ENCODE measurements at regions not wholly inside any gene's neighbourhood (a gene's known extent, or its start where the extent isn't known, plus 50 kb on each side); places are given as distances from the start of the nearest gene placed in this dataset.
"Not testable (repeated sequence)": the region's sequence is repeated elsewhere in the genome, so short reads cannot be mapped to it uniquely, and the experiment has no call there.

- ATAC-seq: no peak
- no peak for DNase-seq (ENCODE audit: low spot score)
These were observed 705.7 kb downstream of the SLITRK5 start for GRCh38 chr13:88376760-88377388.

GRCh38 chr13:88377852-88378251, 706.7 kb downstream of the SLITRK5 start:
- DNase-seq (ENCODE audit: low spot score): no peak
- no peak for ATAC-seq

GRCh38 chr13:88384542-88384941, 713.4 kb downstream of the SLITRK5 start:
- DNase-seq (ENCODE audit: low spot score): no peak
- ATAC-seq: no peak

GRCh38 chr13:88395804-88396203, 724.6 kb downstream of the SLITRK5 start:
- ATAC-seq (no peak), DNase-seq (ENCODE audit: low spot score) (no peak)

- DNase-seq (ENCODE audit: low spot score) (no peak), ATAC-seq (no peak)
These were observed 740.5 kb downstream of the SLITRK5 start for GRCh38 chr13:88411696-88412095.

GRCh38 chr13:88417801-88418200, 746.6 kb downstream of the SLITRK5 start:
- no peak for DNase-seq (ENCODE audit: low spot score)
- no peak for ATAC-seq

GRCh38 chr13:88424463-88424862, 753.3 kb downstream of the SLITRK5 start:
- DNase-seq (ENCODE audit: low spot score) (no peak), ATAC-seq (no peak)

- no peak for ATAC-seq
- no peak for DNase-seq (ENCODE audit: low spot score)
These were observed 755.5 kb downstream of the SLITRK5 start for GRCh38 chr13:88426661-88427060.

GRCh38 chr13:88429862-88430261, 758.7 kb downstream of the SLITRK5 start:
- ATAC-seq: no peak
- no peak for DNase-seq (ENCODE audit: low spot score)

- ATAC-seq: no peak
- no peak for DNase-seq (ENCODE audit: low spot score)
These were observed 763.8 kb downstream of the SLITRK5 start for GRCh38 chr13:88434953-88435352.

- DNase-seq (ENCODE audit: low spot score): no peak
- ATAC-seq: no peak
These were observed 765.8 kb downstream of the SLITRK5 start for GRCh38 chr13:88436974-88437373.

GRCh38 chr13:88450515-88450914, 779.3 kb downstream of the SLITRK5 start:
- DNase-seq (ENCODE audit: low spot score) (no peak), ATAC-seq (no peak)

GRCh38 chr13:88456151-88456550, 785.0 kb downstream of the SLITRK5 start:
- no peak for DNase-seq (ENCODE audit: low spot score)

GRCh38 chr13:88459331-88459730, 788.2 kb downstream of the SLITRK5 start:
- ATAC-seq (no peak), DNase-seq (ENCODE audit: low spot score) (no peak)

More at GRCh38 chr13:88456151-88456550, 785.0 kb downstream of the SLITRK5 start:
- ATAC-seq: no peak

GRCh38 chr13:88461272-88462009, 790.3 kb downstream of the SLITRK5 start:
- DNase-seq (ENCODE audit: low spot score) (no peak), ATAC-seq (no peak)

- ATAC-seq (no peak), DNase-seq (ENCODE audit: low spot score) (no peak)
These were observed 793.7 kb downstream of the SLITRK5 start for GRCh38 chr13:88464851-88465250.

- ATAC-seq (no peak), DNase-seq (ENCODE audit: low spot score) (no peak)
These were observed 801.1 kb downstream of the SLITRK5 start for GRCh38 chr13:88472316-88472715.

- ATAC-seq (no peak), DNase-seq (ENCODE audit: low spot score) (no peak)
These were observed 812.0 kb downstream of the SLITRK5 start for GRCh38 chr13:88483202-88483601.

- DNase-seq (ENCODE audit: low spot score): no peak
- no peak for ATAC-seq
These were observed 836.7 kb downstream of the SLITRK5 start for GRCh38 chr13:88507909-88508308.

- DNase-seq (ENCODE audit: low spot score); ATAC-seq: not testable (repeated sequence)
These were observed 841.8 kb downstream of the SLITRK5 start for GRCh38 chr13:88512993-88513392.

GRCh38 chr13:88526186-88526852, 855.1 kb downstream of the SLITRK5 start:
- no peak for ATAC-seq
- DNase-seq (ENCODE audit: low spot score): no peak

- DNase-seq (ENCODE audit: low spot score) (no peak), ATAC-seq (no peak)
These were observed 855.7 kb downstream of the SLITRK5 start for GRCh38 chr13:88526853-88527215.

All from left lobe of liver (tissue), 2 donors.